ENCODE measurements at regions not wholly inside any gene's neighbourhood (a gene's known extent, or its start where the extent isn't known, plus 50 kb on each side); places are given as distances from the start of the nearest gene placed in this dataset.

DNA sequence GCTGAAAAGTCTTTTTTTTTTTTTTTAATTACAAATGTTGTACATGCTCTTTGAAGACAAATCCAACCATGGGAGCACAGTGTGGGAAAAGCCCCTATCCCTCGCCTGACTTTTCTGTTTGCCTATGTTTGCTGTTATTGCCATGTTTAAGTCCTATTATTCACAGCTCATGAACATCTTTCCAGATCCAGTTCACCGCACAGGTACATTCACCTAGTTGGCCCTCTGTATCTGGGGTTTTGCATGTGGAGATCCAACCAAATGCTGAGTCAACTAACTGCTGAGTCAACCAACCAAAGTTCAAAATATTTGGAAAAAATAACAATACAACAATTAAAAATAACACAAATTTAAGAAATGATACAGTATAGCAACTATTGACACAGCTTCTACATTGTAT lies 100.1 kb upstream of the CLNK start:
- TF ChIP-seq POLR2A (IDR thresholded peaks at IDR 0.05; ENCODE audit: borderline replicate concordance, extremely low read depth, insufficient read depth, insufficient read length), result no peak
- TF ChIP-seq, protein P1, sequence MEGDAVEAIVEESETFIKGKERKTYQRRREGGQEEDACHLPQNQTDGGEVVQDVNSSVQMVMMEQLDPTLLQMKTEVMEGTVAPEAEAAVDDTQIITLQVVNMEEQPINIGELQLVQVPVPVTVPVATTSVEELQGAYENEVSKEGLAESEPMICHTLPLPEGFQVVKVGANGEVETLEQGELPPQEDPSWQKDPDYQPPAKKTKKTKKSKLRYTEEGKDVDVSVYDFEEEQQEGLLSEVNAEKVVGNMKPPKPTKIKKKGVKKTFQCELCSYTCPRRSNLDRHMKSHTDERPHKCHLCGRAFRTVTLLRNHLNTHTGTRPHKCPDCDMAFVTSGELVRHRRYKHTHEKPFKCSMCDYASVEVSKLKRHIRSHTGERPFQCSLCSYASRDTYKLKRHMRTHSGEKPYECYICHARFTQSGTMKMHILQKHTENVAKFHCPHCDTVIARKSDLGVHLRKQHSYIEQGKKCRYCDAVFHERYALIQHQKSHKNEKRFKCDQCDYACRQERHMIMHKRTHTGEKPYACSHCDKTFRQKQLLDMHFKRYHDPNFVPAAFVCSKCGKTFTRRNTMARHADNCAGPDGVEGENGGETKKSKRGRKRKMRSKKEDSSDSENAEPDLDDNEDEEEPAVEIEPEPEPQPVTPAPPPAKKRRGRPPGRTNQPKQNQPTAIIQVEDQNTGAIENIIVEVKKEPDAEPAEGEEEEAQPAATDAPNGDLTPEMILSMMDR (IDR thresholded peaks at IDR 0.05 in 2 of 3, conservative IDR thresholded peaks at IDR 0.05 in 1 of 3; ENCODE audit: borderline replicate concordance in 1 of 3, insufficient read depth in 1 of 3, low read depth in 2 of 3, low read length in 2 of 3), result no peak
- no peak for TF ChIP-seq MAX (IDR thresholded peaks at IDR 0.05)
- no peak for TF ChIP-seq YY1 (IDR thresholded peaks at IDR 0.05; ENCODE audit: extremely low read depth, insufficient replicate concordance, low read depth, low read length)
